GM19193 (cell line): ENCODE measurements at regions not wholly inside any gene's neighbourhood (a gene's known extent, or its start where the extent isn't known, plus 50 kb on each side); places are given as distances from the start of the nearest gene placed in this dataset.

ENCODE experiments used
- POLR2A ChIP-seq: IDR thresholded peaks from 4 replicates; pipeline ENCODE4 v1.6.1; 2011; ENCODE audit not compliant: insufficient read depth, insufficient read length; ENCODE audit errors: extremely low read depth

- TF ChIP-seq POLR2A, result no peak
These were observed 77.2 kb downstream of the KLF12 start for GRCh38 chr13:74056801-74057542.

GRCh38 chr13:74052402-74052928 is 81.7 kb downstream of the KLF12 start:
- no peak for TF ChIP-seq POLR2A

GRCh38 chr13:74048756-74049155 is 85.4 kb downstream of the KLF12 start:
- no peak for TF ChIP-seq POLR2A

GRCh38 chr13:74047931-74048600 is 86.1 kb downstream of the KLF12 start:
- no peak for TF ChIP-seq POLR2A

- no peak for TF ChIP-seq POLR2A
These were observed 87.8 kb downstream of the KLF12 start for GRCh38 chr13:74046431-74046830.

- no peak for TF ChIP-seq POLR2A
These were observed 88.6 kb downstream of the KLF12 start for GRCh38 chr13:74045583-74045982.

GRCh38 chr13:74043237-74043636 is 91.0 kb downstream of the KLF12 start:
- no peak for TF ChIP-seq POLR2A

- no peak for TF ChIP-seq POLR2A
These were observed 94.0 kb downstream of the KLF12 start for GRCh38 chr13:74040200-74040599.

- no peak for TF ChIP-seq POLR2A
These were observed 94.5 kb downstream of the KLF12 start for GRCh38 chr13:74039667-74040066.

GRCh38 chr13:74039154-74039553 is 95.0 kb downstream of the KLF12 start:
- TF ChIP-seq POLR2A, result no peak

- no peak for TF ChIP-seq POLR2A
These were observed 96.4 kb downstream of the KLF12 start for GRCh38 chr13:74037762-74038161.

GRCh38 chr13:74036373-74036772 is 97.8 kb downstream of the KLF12 start:
- TF ChIP-seq POLR2A, result no peak

- no peak for TF ChIP-seq POLR2A
These were observed 98.3 kb downstream of the KLF12 start for GRCh38 chr13:74035896-74036295.

GRCh38 chr13:74032325-74032724 is 101.9 kb downstream of the KLF12 start:
- no peak for TF ChIP-seq POLR2A

GRCh38 chr13:74027161-74027779 is 106.9 kb downstream of the KLF12 start:
- no peak for TF ChIP-seq POLR2A

- peak; percentile 56 for TF ChIP-seq POLR2A
These were observed 107.5 kb downstream of the KLF12 start for GRCh38 chr13:74026753-74027152.

GRCh38 chr13:74025369-74025768 is 108.8 kb downstream of the KLF12 start:
- TF ChIP-seq POLR2A, result no peak

- no peak for TF ChIP-seq POLR2A
These were observed 109.3 kb downstream of the KLF12 start for GRCh38 chr13:74024856-74025255.
